GM12878 (cell line): ENCODE measurements at regions not wholly inside any gene's neighbourhood (a gene's known extent, or its start where the extent isn't known, plus 50 kb on each side); places are given as distances from the start of the nearest gene placed in this dataset.

Experiments
- ATAC-seq: fragments of 200-7000 bp; cut with Tn5 transposase; 3 replicates; pipeline ENCODE4 v1.9.1; 2020; ENCODE audit warnings: mild to moderate bottlenecking, moderate library complexity
- BruUV-seq: library from RNA; stranded (reverse); fragments of 400-500 nt; replicated peaks from 2 replicates; lab custom pipeline; 2021; lab: Mats Ljungman, UMichigan
- CTCF ChIA-PET: fragments of 300-600 bp; sonication (Branson Sonifier 250); formaldehyde crosslinking; extraction: SDS; loops from one replicate; lab custom pipeline; 2021; ENCODE audit warnings: inconsistent platforms; lab: Yijun Ruan, JAX
- POLR2A ChIA-PET: fragments of 350-600 bp; formaldehyde crosslinking; extraction: SDS; loops from one replicate; lab custom pipeline; 2021; ENCODE audit warnings: inconsistent platforms; lab: Charles Lee
- RAD21 ChIA-PET: fragments of 300-600 bp; sonication (Branson Sonifier 250); formaldehyde crosslinking; loops from one replicate; lab custom pipeline; 2023; ENCODE audit warnings: antibody characterized with exemption; ENCODE audit not compliant: unreplicated experiment; lab: Charles Lee
- SMC1A ChIA-PET: fragments of 300-600 bp; sonication (Branson Sonifier 250); formaldehyde crosslinking; loops from one replicate; lab custom pipeline; 2023; ENCODE audit not compliant: unreplicated experiment, uncharacterized antibody; lab: Charles Lee
- DNase-seq: peaks from one replicate; pipeline ENCODE4 v3.0.0-alpha.2; 2011; ENCODE audit warnings: low read depth, low spot score
- FAIRE-seq: peaks from 3 replicates; lab custom pipeline; 2011; peaks lifted over from hg19 to GRCh38; lab: Jason Lieb, UNC
- H2AFZ ChIP-seq: 2 replicates; pipeline ENCODE4 v1.6.0; 2011; ENCODE audit warnings: low read depth, low read length, control low read depth; ENCODE audit not compliant: control insufficient read depth
- H3K27ac ChIP-seq: 2 replicates; pipeline ENCODE4 v1.5.1; 2011; ENCODE audit warnings: control low read depth; ENCODE audit not compliant: control insufficient read depth, insufficient read depth
- H3K27me3 ChIP-seq, 2 experiments: replicated peaks in 1 of 2; 2 replicates each; pipeline versions ENCODE4 v1.6.0 to v1.6.1; 2011; ENCODE audit warnings: low read length in 1 of 2; ENCODE audit not compliant: control insufficient read depth in 2 of 2, insufficient read depth in 2 of 2
- H3K36me3 ChIP-seq, 2 experiments: 2 replicates each; pipeline ENCODE4 v1.5.1; 2011; ENCODE audit warnings: low read length in 1 of 2; ENCODE audit not compliant: control insufficient read depth in 2 of 2, insufficient read depth in 2 of 2
- H3K4me1 ChIP-seq: 2 replicates; pipeline ENCODE4 v1.6.1; 2011; ENCODE audit warnings: mild to moderate bottlenecking, low read length, moderate library complexity, mixed read lengths; ENCODE audit not compliant: control insufficient read depth, insufficient read depth
- H3K4me2 ChIP-seq: 2 replicates; pipeline ENCODE4 v1.6.0; 2011; ENCODE audit warnings: control low read depth; ENCODE audit not compliant: control insufficient read depth, insufficient read depth
- H3K4me3 ChIP-seq: fragments of 200-600 bp; sonication (generic); 2 replicates; pipeline ENCODE4 v1.5.1; 2016
- H3K79me2 ChIP-seq: 2 replicates; pipeline ENCODE4 v1.6.0; 2011; ENCODE audit warnings: low read length; ENCODE audit not compliant: control insufficient read depth, insufficient read depth
- H3K9ac ChIP-seq: 2 replicates; pipeline ENCODE4 v1.8.0; 2011; ENCODE audit warnings: low read length, control low read depth, mixed read lengths; ENCODE audit not compliant: control insufficient read depth, insufficient read depth
- H3K9me3 ChIP-seq: replicated peaks from 3 replicates; pipeline ENCODE4 v1.5.1; 2011; ENCODE audit warnings: mild to moderate bottlenecking, low read length; ENCODE audit not compliant: control insufficient read depth, insufficient read depth
- H4K20me1 ChIP-seq: 2 replicates; pipeline ENCODE4 v1.6.0; 2011; ENCODE audit not compliant: control insufficient read depth, insufficient read depth
- BHLHE40 ChIP-seq, 2 experiments: fragments of 450-650 bp in 1 of 2; IDR thresholded peaks; 2 replicates each; pipeline ENCODE4 v1.6.1; 2011 to 2017; ENCODE audit warnings: low read depth in 2 of 2, borderline replicate concordance in 1 of 2, improper control_type of control experiment in 1 of 2, low read length in 1 of 2, mild to moderate bottlenecking in 1 of 2
- CHD4 ChIP-seq: fragments of 200-600 bp; sonication (generic); IDR thresholded peaks from 2 replicates; pipeline ENCODE4 v1.6.1; 2016; ENCODE audit warnings: mild to moderate bottlenecking
- EP300 ChIP-seq, 2 experiments: fragments of 150-350 bp in 1 of 2; IDR thresholded peaks; 2 replicates each; pipeline ENCODE4 v1.6.1; 2011 to 2012; ENCODE audit warnings: low read depth in 2 of 2, low read length in 2 of 2, borderline replicate concordance in 1 of 2, improper control_type of control experiment in 1 of 2, inconsistent platforms in 1 of 2; ENCODE audit not compliant: control insufficient read depth in 1 of 2
- FOS ChIP-seq: IDR thresholded peaks from 3 replicates; pipeline ENCODE4 v1.6.1; 2011; ENCODE audit warnings: borderline replicate concordance; ENCODE audit not compliant: insufficient read length; ENCODE audit errors: extremely low read depth
- GABPA ChIP-seq: IDR thresholded peaks from 2 replicates; pipeline ENCODE4 v1.6.1; 2014; ENCODE audit warnings: antibody characterized with exemption, low read depth, mild to moderate bottlenecking, inconsistent platforms
- HDAC2 ChIP-seq: fragments of 200-600 bp; sonication (generic); IDR thresholded peaks from 2 replicates; pipeline ENCODE4 v1.6.1; 2017
- HDAC6 ChIP-seq: fragments of 200-600 bp; sonication (generic); IDR thresholded peaks from one replicate; pipeline ENCODE4 v1.8.0; 2017; ENCODE audit warnings: antibody characterized with exemption; ENCODE audit not compliant: unreplicated experiment
- IRF4 ChIP-seq: IDR thresholded peaks from 2 replicates; pipeline ENCODE4 v1.6.1; 2011; ENCODE audit warnings: low read depth, low read length
- LARP7 ChIP-seq: fragments of 450-650 bp; IDR thresholded peaks from 2 replicates; pipeline ENCODE4 v1.6.1; 2017; ENCODE audit warnings: mild to moderate bottlenecking
- NFIC ChIP-seq: IDR thresholded peaks from 2 replicates; pipeline ENCODE4 v1.6.1; 2012; ENCODE audit warnings: low read depth, mild to moderate bottlenecking, inconsistent platforms, low read length, moderate library complexity
- NR2C1 ChIP-seq: fragments of 450-650 bp; IDR thresholded peaks from 2 replicates; pipeline ENCODE4 v1.6.1; 2017; ENCODE audit warnings: antibody characterized with exemption, mild to moderate bottlenecking, moderate library complexity
- RELA ChIP-seq: fragments of 450-650 bp; IDR thresholded peaks from 2 replicates; pipeline ENCODE4 v1.8.0; 2014; ENCODE audit warnings: borderline replicate concordance; ENCODE audit not compliant: partially characterized antibody
- STAT3 ChIP-seq: IDR thresholded peaks from 2 replicates; pipeline ENCODE4 v1.6.1; 2011; ENCODE audit warnings: low read depth, low read length, improper control_type of control experiment
- ZNF384 ChIP-seq: IDR thresholded peaks from 2 replicates; pipeline ENCODE4 v1.6.1; 2012; ENCODE audit warnings: low read depth, mild to moderate bottlenecking, low read length, improper control_type of control experiment, borderline replicate concordance
- WGBS: methylation state at CpG from one replicate; pipeline ENCODE4 v1.1.6; 2016; ENCODE audit warnings: low lambda C conversion rate; ENCODE audit not compliant: insufficient replicate concordance, insufficient coverage; ENCODE audit errors: missing lambda C conversion rate; 5-methylcytosine and 5-hydroxymethylcytosine counted together
- in situ Hi-C: fragments of 300-500 bp; cut with MboI; formaldehyde crosslinking; loops from 9 replicates; pipeline ENCODE4 v1.14.3; 2018; ENCODE audit warnings: mixed read lengths
- intact Hi-C: fragments of 100-400 bp; cut with micrococcal nuclease; formaldehyde crosslinking; loops from one replicate; pipeline ENCODE4 v1.14.2; 2022; ENCODE audit not compliant: unreplicated experiment
- TF ChIP-seq, protein P1 (sequence below): IDR thresholded peaks from 2 replicates; pipeline ENCODE4 v1.6.1; 2011; ENCODE audit warnings: low read depth, low read length, improper control_type of control experiment, borderline replicate concordance

DNA sequence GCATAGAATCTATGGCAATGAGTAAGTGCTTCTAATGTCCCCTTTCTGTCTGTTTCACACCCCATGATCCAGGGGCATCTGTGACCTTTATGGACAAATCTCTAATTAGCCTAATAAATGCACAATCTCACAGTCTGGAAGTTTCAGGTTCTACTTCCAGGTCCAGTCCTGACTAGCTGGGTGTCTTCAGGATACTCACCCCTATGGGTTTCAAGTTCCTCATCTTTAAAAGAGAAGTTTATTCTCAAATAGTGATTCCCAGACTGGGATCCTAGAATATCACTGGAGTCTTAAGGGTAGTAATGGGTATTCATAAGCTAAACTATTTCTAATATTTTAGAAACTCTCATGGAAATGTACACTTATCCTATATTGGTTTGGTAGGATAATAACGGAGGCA lies 77.2 kb upstream of the ABCA1 start:
- intact Hi-C loops = no loop called here
- in situ Hi-C loops = no loop called here
- DNase-seq (no peak), FAIRE-seq (no peak), ATAC-seq (no peak)
- H4K20me1 ChIP-seq = no peaks in the 10 kb centered on the region
- no peak overlapping the region for H3K4me2 ChIP-seq
- no peak overlapping the region for H3K4me3 ChIP-seq
- no peak overlapping the region for H3K27ac ChIP-seq
- 91% methylated on average over 1 of the region's 1 CpG for WGBS
- no TSS peak for BruUV-seq
- TF ChIP-seq EP300 (IDR thresholded peaks at IDR 0.05; ENCODE audit: borderline replicate concordance in 1 of 2, control insufficient read depth in 1 of 2, low read depth in 2 of 2, low read length in 2 of 2) (no peak), RELA (no peak), NFIC (no peak)
- ChIA-PET RAD21 (interaction anchor here (0.6 kb wide), 1 partner anchor 151 kb away, joined by 3 read pairs; no protein-coding TSS in a partner anchor), SMC1A (interaction anchor here (1.0 kb wide), 1 partner anchor 10 kb away, joined by 4 read pairs; no protein-coding TSS in a partner anchor), POLR2A (interaction anchor here (0.6 kb wide), 1 partner anchor 9 kb away, joined by 3 read pairs; no protein-coding TSS in a partner anchor), CTCF (no interaction called here)
- no peak overlapping the region for H2AFZ ChIP-seq
- no peaks in the 10 kb centered on the region for H3K79me2 ChIP-seq
- H3K4me1 ChIP-seq = no peaks in the 10 kb centered on the region; the same call in 1 of the 2 replicates
- no peaks in the 10 kb centered on the region for H3K27me3 ChIP-seq
- H3K9ac ChIP-seq = no peak overlapping the region
- no peaks in the 10 kb centered on the region for H3K36me3 ChIP-seq
- no peaks in the 10 kb centered on the region for H3K9me3 ChIP-seq

GRCh38 chr9:105006514-105006913 lies 78.6 kb upstream of the ABCA1 start:
- H4K20me1 ChIP-seq = no peaks in the 10 kb centered on the region
- H3K4me1 ChIP-seq = no peaks in the 10 kb centered on the region
- in situ Hi-C loops = no loop called here
- intact Hi-C loops = no loop called here
- CTCF ChIA-PET = interaction anchor here (2.1 kb wide), 1 partner anchor 10 kb away, joined by 6 read pairs; no protein-coding TSS in a partner anchor
- no peak overlapping the region for H3K27ac ChIP-seq
- H3K27me3 ChIP-seq = no peaks in the 10 kb centered on the region
- SMC1A ChIA-PET = interaction anchor here (1.3 kb wide), 1 partner anchor 9 kb away, joined by 6 read pairs; no protein-coding TSS in a partner anchor
- FAIRE-seq = no peak
- H3K79me2 ChIP-seq = no peaks in the 10 kb centered on the region
- H3K9ac ChIP-seq = no peak overlapping the region
- no peak overlapping the region for H3K4me2 ChIP-seq
- H3K4me3 ChIP-seq = no peak overlapping the region
- 48% methylated on average over 2 of the region's 2 CpGs for WGBS
- no TSS peak for BruUV-seq
- ATAC-seq = no peak
- H3K36me3 ChIP-seq = no peaks in the 10 kb centered on the region
- no peaks in the 10 kb centered on the region for H3K9me3 ChIP-seq
- no peak for TF ChIP-seq IRF4
- TF ChIP-seq STAT3 = no peak
- no peak for TF ChIP-seq NFIC
- TF ChIP-seq NR2C1 = no peak
- TF ChIP-seq GABPA = no peak
- no peak for TF ChIP-seq ZNF384
- no peak for TF ChIP-seq BHLHE40 (IDR thresholded peaks at IDR 0.05; ENCODE audit: borderline replicate concordance in 1 of 2, low read depth in 2 of 2, low read length in 1 of 2)
- TF ChIP-seq LARP7 = no peak
- TF ChIP-seq FOS = no peak
- TF ChIP-seq, protein P1, sequence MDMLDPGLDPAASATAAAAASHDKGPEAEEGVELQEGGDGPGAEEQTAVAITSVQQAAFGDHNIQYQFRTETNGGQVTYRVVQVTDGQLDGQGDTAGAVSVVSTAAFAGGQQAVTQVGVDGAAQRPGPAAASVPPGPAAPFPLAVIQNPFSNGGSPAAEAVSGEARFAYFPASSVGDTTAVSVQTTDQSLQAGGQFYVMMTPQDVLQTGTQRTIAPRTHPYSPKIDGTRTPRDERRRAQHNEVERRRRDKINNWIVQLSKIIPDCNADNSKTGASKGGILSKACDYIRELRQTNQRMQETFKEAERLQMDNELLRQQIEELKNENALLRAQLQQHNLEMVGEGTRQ = no peak
- TF ChIP-seq HDAC2 = no peak
- no peak for TF ChIP-seq HDAC6
- no peak for TF ChIP-seq CHD4
- RAD21 ChIA-PET = no interaction called here
- POLR2A ChIA-PET = no interaction called here
- DNase-seq = no peak
- H2AFZ ChIP-seq = no peak overlapping the region
